CD14-positive monocyte (primary cell): ENCODE measurements at regions not wholly inside any gene's neighbourhood (a gene's known extent, or its start where the extent isn't known, plus 50 kb on each side); places are given as distances from the start of the nearest gene placed in this dataset.

Experiments
- DNase-seq, 3 donors: peaks; one replicate each; pipeline ENCODE4 v3.0.0-alpha.2; 2011 to 2022
- H2AFZ ChIP-seq: 2 replicates; pipeline ENCODE4 v1.6.0; 2012; ENCODE audit warnings: mild to moderate bottlenecking, low read depth, low read length, inconsistent platforms; ENCODE audit not compliant: insufficient read depth, poor library complexity, severe bottlenecking
- H3K27ac ChIP-seq, 2 donors: 1 replicate in 1 of 2; 2 replicates in 1 of 2; pipeline ENCODE4 v1.5.1; 2012 to 2013; ENCODE audit warnings: low read length in 2 of 2, control low read depth in 1 of 2, inconsistent platforms in 1 of 2, low read depth in 1 of 2, mild to moderate bottlenecking in 1 of 2
- H3K27me3 ChIP-seq, 2 donors: one replicate each; pipeline versions ENCODE4 v1.6.0 to v1.6.1; 2011 to 2013; ENCODE audit warnings: low read length in 2 of 2; ENCODE audit not compliant: control insufficient read depth in 2 of 2, insufficient read depth in 2 of 2
- H3K36me3 ChIP-seq, 2 donors: replicated peaks in 1 of 2; 1 replicate in 1 of 2; 2 replicates in 1 of 2; pipeline versions ENCODE4 v1.5.1 to v1.6.1; 2012 to 2013; ENCODE audit warnings: low read length in 2 of 2, control low read depth in 1 of 2, inconsistent platforms in 1 of 2, mild to moderate bottlenecking in 1 of 2; ENCODE audit not compliant: insufficient read depth in 2 of 2, control insufficient read depth in 1 of 2
- H3K4me1 ChIP-seq, 2 donors: 1 replicate in 1 of 2; 2 replicates in 1 of 2; pipeline versions ENCODE4 v1.5.1 to v1.6.1; 2012 to 2013; ENCODE audit warnings: low read length in 2 of 2, control low read depth in 1 of 2, inconsistent platforms in 1 of 2, mild to moderate bottlenecking in 1 of 2, moderate library complexity in 1 of 2; ENCODE audit not compliant: insufficient read depth in 2 of 2, control insufficient read depth in 1 of 2
- H3K4me2 ChIP-seq: replicated peaks from 2 replicates; pipeline ENCODE3; 2012; ENCODE audit warnings: low read length, moderate library complexity, mild to moderate bottlenecking; ENCODE audit not compliant: poor library complexity, severe bottlenecking; ENCODE audit errors: extremely low read depth
- H3K4me3 ChIP-seq, 3 experiments: fragments of 200-600 bp in 1 of 3; sonication (generic) in 1 of 3; replicated peaks in 1 of 3; 1 replicate in 2 of 3; 2 replicates in 1 of 3; pipeline ENCODE4 v1.5.1; 2011 to 2013; ENCODE audit warnings: low read length in 3 of 3, mild to moderate bottlenecking in 3 of 3, control low read depth in 2 of 3, low read depth in 2 of 3, inconsistent platforms in 1 of 3, moderate library complexity in 1 of 3
- H3K79me2 ChIP-seq: 2 replicates; pipeline ENCODE4 v1.6.0; 2012; ENCODE audit warnings: mild to moderate bottlenecking, control low read depth, inconsistent platforms, low read length, moderate library complexity; ENCODE audit not compliant: insufficient read depth
- H3K9ac ChIP-seq: 2 replicates; pipeline ENCODE4 v1.6.0; 2017; ENCODE audit warnings: low read length, mild to moderate bottlenecking; ENCODE audit not compliant: insufficient read depth, poor library complexity, severe bottlenecking
- H3K9me3 ChIP-seq, 2 donors: replicated peaks in 1 of 2; 1 replicate in 1 of 2; 2 replicates in 1 of 2; pipeline versions ENCODE4 v1.5.1 to v1.6.1; 2012 to 2013; ENCODE audit warnings: low read length in 2 of 2, control low read depth in 1 of 2; ENCODE audit not compliant: control insufficient read depth in 1 of 2, insufficient read depth in 1 of 2
- H4K20me1 ChIP-seq: 2 replicates; pipeline ENCODE4 v1.6.0; 2012; ENCODE audit warnings: mild to moderate bottlenecking, low read length, control low read depth, moderate library complexity; ENCODE audit not compliant: insufficient read depth
- H3K27ac Mint-ChIP-seq, 7 donors: one replicate each; pipeline ENCODE4 v1.8.0; 2020; ENCODE audit warnings: mild to moderate bottlenecking in 7 of 7, mixed read lengths in 7 of 7, moderate library complexity in 6 of 7, inconsistent platforms in 2 of 7
- H3K27me3 Mint-ChIP-seq, 3 donors: one replicate each; pipeline ENCODE4 v1.8.0; 2021 to 2022; ENCODE audit warnings: low read depth in 3 of 3, mild to moderate bottlenecking in 3 of 3, mixed read lengths in 3 of 3, moderate library complexity in 3 of 3, inconsistent platforms in 1 of 3
- H3K36me3 Mint-ChIP-seq, 2 donors: one replicate each; pipeline ENCODE4 v1.8.0; 2020; ENCODE audit warnings: mixed read lengths in 2 of 2, inconsistent platforms in 1 of 2, mild to moderate bottlenecking in 1 of 2
- H3K4me1 Mint-ChIP-seq: one replicate; pipeline ENCODE4 v1.8.0; 2020; ENCODE audit warnings: mild to moderate bottlenecking, mixed read lengths
- H3K4me3 Mint-ChIP-seq, 2 donors: one replicate each; pipeline ENCODE4 v1.8.0; 2020; ENCODE audit warnings: mild to moderate bottlenecking in 2 of 2, mixed read lengths in 2 of 2, moderate library complexity in 1 of 2
- H3K9me3 Mint-ChIP-seq, 7 donors: one replicate each; pipeline ENCODE4 v1.8.0; 2020 to 2022; ENCODE audit warnings: mixed read lengths in 7 of 7, mild to moderate bottlenecking in 6 of 7, moderate library complexity in 6 of 7, inconsistent platforms in 2 of 7
- WGBS: methylation state at CpG from one replicate; pipeline ENCODE4 v1.1.5; 2013; ENCODE audit warnings: missing lambda C conversion rate; ENCODE audit not compliant: insufficient coverage; 5-methylcytosine and 5-hydroxymethylcytosine counted together
- intact Hi-C, 2 donors: fragments of 100-400 bp; cut with micrococcal nuclease; formaldehyde crosslinking; loops; one replicate each; pipeline versions ENCODE4 v1.15.0 to v1.15.1; 2023
- TF ChIP-seq, protein P1 (sequence below): fragments of 200-600 bp; IDR thresholded peaks from one replicate; pipeline ENCODE4 v1.8.0; 2022; ENCODE audit warnings: antibody characterized with exemption, mild to moderate bottlenecking

DNA sequence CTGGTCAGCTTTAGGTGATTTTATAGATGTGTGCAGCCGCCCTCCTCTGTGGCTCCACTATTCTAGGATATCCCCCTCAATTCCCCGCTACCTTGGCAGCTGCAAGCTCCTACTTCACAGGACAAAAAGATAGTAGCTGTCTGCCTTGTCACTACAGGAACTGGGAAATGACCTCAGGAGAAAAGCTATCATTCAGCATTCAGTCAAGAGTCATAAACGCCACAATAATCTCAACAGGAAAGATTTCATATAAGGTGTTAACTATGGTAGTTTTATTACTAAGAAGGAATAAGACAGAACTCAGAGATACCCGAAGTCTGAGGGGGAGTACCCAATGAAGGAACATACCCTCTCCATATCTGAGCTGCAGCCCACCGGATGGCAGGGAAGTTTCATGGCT is 63.9 kb downstream of the CRPPA start:
- peaks cover 0 to 7% (median 3%) of the 10 kb centered on the region in 7 donors for H3K9me3 Mint-ChIP-seq
- Histone ChIP-seq H3K4me1 (no peaks in the 10 kb centered on the region), H3K79me2 (no peaks in the 10 kb centered on the region), H3K27ac (no peak overlapping the region), H3K9me3 (no peaks in the 10 kb centered on the region), H3K9ac (no peak overlapping the region), H3K4me2 (no peak overlapping the region), H3K27me3 (no peaks in the 10 kb centered on the region), H2AFZ (no peak overlapping the region), H4K20me1 (no peaks in the 10 kb centered on the region), H3K4me3 (no peak overlapping the region), H3K36me3 (no peaks in the 10 kb centered on the region)
- H3K4me3 Mint-ChIP-seq, result no peak overlapping the region
- TF ChIP-seq, protein P1, sequence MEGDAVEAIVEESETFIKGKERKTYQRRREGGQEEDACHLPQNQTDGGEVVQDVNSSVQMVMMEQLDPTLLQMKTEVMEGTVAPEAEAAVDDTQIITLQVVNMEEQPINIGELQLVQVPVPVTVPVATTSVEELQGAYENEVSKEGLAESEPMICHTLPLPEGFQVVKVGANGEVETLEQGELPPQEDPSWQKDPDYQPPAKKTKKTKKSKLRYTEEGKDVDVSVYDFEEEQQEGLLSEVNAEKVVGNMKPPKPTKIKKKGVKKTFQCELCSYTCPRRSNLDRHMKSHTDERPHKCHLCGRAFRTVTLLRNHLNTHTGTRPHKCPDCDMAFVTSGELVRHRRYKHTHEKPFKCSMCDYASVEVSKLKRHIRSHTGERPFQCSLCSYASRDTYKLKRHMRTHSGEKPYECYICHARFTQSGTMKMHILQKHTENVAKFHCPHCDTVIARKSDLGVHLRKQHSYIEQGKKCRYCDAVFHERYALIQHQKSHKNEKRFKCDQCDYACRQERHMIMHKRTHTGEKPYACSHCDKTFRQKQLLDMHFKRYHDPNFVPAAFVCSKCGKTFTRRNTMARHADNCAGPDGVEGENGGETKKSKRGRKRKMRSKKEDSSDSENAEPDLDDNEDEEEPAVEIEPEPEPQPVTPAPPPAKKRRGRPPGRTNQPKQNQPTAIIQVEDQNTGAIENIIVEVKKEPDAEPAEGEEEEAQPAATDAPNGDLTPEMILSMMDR, result no peak
- no peaks in the 10 kb centered on the region for H3K4me1 Mint-ChIP-seq
- no peak overlapping the region for H3K27ac Mint-ChIP-seq
- 100% methylated on average over 1 of the region's 5 CpGs for WGBS
- intact Hi-C loops, result no loop called here
- DNase-seq, result no peak
- H3K27me3 Mint-ChIP-seq, result no peaks in the 10 kb centered on the region
- no peaks in the 10 kb centered on the region for H3K36me3 Mint-ChIP-seq

DNA sequence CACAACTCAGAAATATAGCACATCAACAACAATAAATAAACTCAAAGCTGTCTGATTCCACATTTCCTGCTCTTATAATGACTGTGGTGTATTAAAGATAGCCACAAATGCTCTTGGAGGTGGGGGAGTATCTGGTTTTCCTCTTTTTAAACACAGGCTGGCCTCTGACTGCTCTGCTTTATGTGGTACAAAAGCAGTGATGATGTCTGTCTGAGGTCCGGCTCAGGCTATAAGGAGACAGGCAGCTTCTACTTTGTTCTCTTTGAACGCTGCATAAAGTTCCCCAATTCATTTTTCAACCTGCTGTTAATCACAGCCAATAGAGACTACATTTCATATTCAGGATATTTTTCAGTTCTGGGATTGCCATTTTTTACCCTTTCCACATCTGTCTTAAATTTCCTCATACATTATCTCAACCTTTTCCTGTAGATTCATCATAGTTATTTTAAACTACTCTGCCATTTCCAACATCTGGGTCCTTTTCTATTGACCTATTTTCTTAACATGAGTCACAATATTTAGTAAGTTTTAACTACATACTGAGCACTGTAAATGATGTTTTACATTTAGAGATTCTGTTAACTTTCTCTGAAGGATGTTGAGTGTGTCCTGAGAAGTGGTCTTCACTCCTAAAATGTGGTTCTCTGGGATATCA is 64.9 kb downstream of the CRPPA start:
- no peak overlapping the region for H3K4me2 ChIP-seq
- H3K9ac ChIP-seq, result no peak overlapping the region
- no peaks in the 10 kb centered on the region for H3K36me3 ChIP-seq
- no peaks in the 10 kb centered on the region for H4K20me1 ChIP-seq
- no peaks in the 10 kb centered on the region for H3K27me3 ChIP-seq
- Mint-ChIP-seq H3K9me3 (peaks cover 0 to 7% (median 2%) of the 10 kb centered on the region in 7 donors), H3K27me3 (no peaks in the 10 kb centered on the region), H3K4me3 (no peak overlapping the region), H3K4me1 (no peaks in the 10 kb centered on the region), H3K36me3 (no peaks in the 10 kb centered on the region), H3K27ac (no peak overlapping the region)
- no peak overlapping the region for H3K27ac ChIP-seq
- 20% methylated on average over 1 of the region's 2 CpGs for WGBS
- H3K9me3 ChIP-seq, result no peaks in the 10 kb centered on the region
- no peak for DNase-seq
- no peaks in the 10 kb centered on the region for H3K79me2 ChIP-seq
- intact Hi-C loops, result no loop called here
- TF ChIP-seq, protein P1, result no peak
- no peak overlapping the region for H2AFZ ChIP-seq
- no peaks in the 10 kb centered on the region for H3K4me1 ChIP-seq
- no peak overlapping the region for H3K4me3 ChIP-seq
